T-cell (primary cell): ENCODE measurements at regions not wholly inside any gene's neighbourhood (a gene's known extent, or its start where the extent isn't known, plus 50 kb on each side); places are given as distances from the start of the nearest gene placed in this dataset.

Experiments
- ATAC-seq, 4 experiments: fragments of 200-7000 bp in 3 of 4; fragments of 150-1000 bp in 1 of 4; cut with Tn5 transposase; replicated peaks in 1 of 4; 1 replicate in 3 of 4; 2 replicates in 1 of 4; pipeline ENCODE4 v1.10.0; 2021; ENCODE audit warnings: moderate library complexity in 3 of 4, mild to moderate bottlenecking in 2 of 4, moderate number of reproducible peaks in 1 of 4
- CTCF ChIA-PET, 2 donors: fragments of 300-600 bp; sonication (Branson Sonifier 250); formaldehyde crosslinking; loops; one replicate each; lab custom pipeline; 2022; ENCODE audit warnings: antibody characterized with exemption in 2 of 2; lab: Charles Lee
- POLR2A ChIA-PET, 2 donors: fragments of 300-600 bp; sonication (Branson Sonifier 250); formaldehyde crosslinking; loops; one replicate each; lab custom pipeline; 2022; ENCODE audit warnings: antibody characterized with exemption in 2 of 2; lab: Charles Lee
- DNase-seq, 35 experiments: peaks; one replicate each; pipeline versions ENCODE4 v3.0.0 to v3.0.0-alpha.2; 2013 to 2023
- H3K27ac ChIP-seq: one replicate; pipeline ENCODE4 v1.5.1; 2013; ENCODE audit warnings: low read length
- H3K27me3 ChIP-seq, 2 experiments: replicated peaks in 1 of 2; 1 replicate in 1 of 2; 2 replicates in 1 of 2; pipeline versions ENCODE4 v1.6.1 to v1.7.0; 2013; ENCODE audit warnings: low read length in 1 of 2, mixed read lengths in 1 of 2; ENCODE audit not compliant: control insufficient read depth in 2 of 2, insufficient read depth in 2 of 2; ENCODE audit errors: extremely low read depth in 1 of 2
- H3K36me3 ChIP-seq, 2 donors: 1 replicate in 1 of 2; 2 replicates in 1 of 2; pipeline versions ENCODE4 v1.6.1 to v1.7.0; 2013; ENCODE audit warnings: low read length in 1 of 2; ENCODE audit not compliant: control insufficient read depth in 2 of 2, insufficient read depth in 1 of 2; ENCODE audit errors: extremely low read depth in 1 of 2
- H3K4me1 ChIP-seq, 2 experiments: 1 replicate in 1 of 2; 2 replicates in 1 of 2; pipeline versions ENCODE4 v1.6.1 to v1.7.0; 2013; ENCODE audit warnings: low read length in 2 of 2, mixed read lengths in 1 of 2; ENCODE audit not compliant: insufficient read depth in 2 of 2, control insufficient read depth in 1 of 2; ENCODE audit errors: extremely low read depth in 1 of 2
- H3K4me3 ChIP-seq, 2 donors: 1 replicate in 1 of 2; 2 replicates in 1 of 2; pipeline versions ENCODE4 v1.5.1 to v1.7.0; 2013; ENCODE audit warnings: mild to moderate bottlenecking in 2 of 2, low read length in 1 of 2, moderate library complexity in 1 of 2; ENCODE audit not compliant: control insufficient read depth in 1 of 2; ENCODE audit errors: extremely low read depth in 1 of 2
- H3K9me3 ChIP-seq: 2 replicates; pipeline ENCODE4 v1.7.0; 2013
- H3K27ac Mint-ChIP-seq, 2 donors: one replicate each; pipeline ENCODE4 v1.8.0; 2020 to 2021; ENCODE audit warnings: mild to moderate bottlenecking in 2 of 2, mixed read lengths in 2 of 2
- H3K27me3 Mint-ChIP-seq, 2 donors: one replicate each; pipeline ENCODE4 v1.8.0; 2021 to 2022; ENCODE audit warnings: mixed read lengths in 2 of 2
- H3K36me3 Mint-ChIP-seq: one replicate; pipeline ENCODE4 v1.8.0; 2021; ENCODE audit warnings: mixed read lengths
- H3K4me1 Mint-ChIP-seq, 3 donors: one replicate each; pipeline ENCODE4 v1.8.0; 2020 to 2022; ENCODE audit warnings: mixed read lengths in 3 of 3, mild to moderate bottlenecking in 1 of 3
- H3K4me3 Mint-ChIP-seq, 3 donors: one replicate each; pipeline ENCODE4 v1.8.0; 2020 to 2022; ENCODE audit warnings: mild to moderate bottlenecking in 3 of 3, mixed read lengths in 3 of 3, moderate library complexity in 3 of 3
- H3K9me3 Mint-ChIP-seq, 3 donors: one replicate each; pipeline ENCODE4 v1.8.0; 2020 to 2022; ENCODE audit warnings: mixed read lengths in 3 of 3
- WGBS: methylation state at CpG from one replicate; pipeline ENCODE4 v1.1.5; 2013; ENCODE audit warnings: missing lambda C conversion rate; ENCODE audit not compliant: insufficient coverage; 5-methylcytosine and 5-hydroxymethylcytosine counted together

- Mint-ChIP-seq H3K27ac (no peak overlapping the region), H3K4me3 (no peak overlapping the region), H3K9me3 (peaks cover 4 to 17% (median 13%) of the 10 kb centered on the region in 3 donors), H3K27me3 (no peaks in the 10 kb centered on the region), H3K36me3 (no peaks in the 10 kb centered on the region), H3K4me1 (no peaks in the 10 kb centered on the region)
- DNase-seq (no peak), ATAC-seq (no peak)
- no peaks in the 10 kb centered on the region for H3K27me3 ChIP-seq
- no peaks in the 10 kb centered on the region for H3K9me3 ChIP-seq
- H3K4me3 ChIP-seq: no peak overlapping the region
- no CpG with 5 or more reads among the region's 3 CpGs for WGBS
- CTCF ChIA-PET: no interaction called here
- no peak overlapping the region for H3K27ac ChIP-seq
- POLR2A ChIA-PET: no interaction called here
- H3K36me3 ChIP-seq: no peaks in the 10 kb centered on the region
- H3K4me1 ChIP-seq: no peaks in the 10 kb centered on the region
Measured at GRCh38 chrX:5233830-5234229, 994.8 kb downstream of the NLGN4X start.

DNA sequence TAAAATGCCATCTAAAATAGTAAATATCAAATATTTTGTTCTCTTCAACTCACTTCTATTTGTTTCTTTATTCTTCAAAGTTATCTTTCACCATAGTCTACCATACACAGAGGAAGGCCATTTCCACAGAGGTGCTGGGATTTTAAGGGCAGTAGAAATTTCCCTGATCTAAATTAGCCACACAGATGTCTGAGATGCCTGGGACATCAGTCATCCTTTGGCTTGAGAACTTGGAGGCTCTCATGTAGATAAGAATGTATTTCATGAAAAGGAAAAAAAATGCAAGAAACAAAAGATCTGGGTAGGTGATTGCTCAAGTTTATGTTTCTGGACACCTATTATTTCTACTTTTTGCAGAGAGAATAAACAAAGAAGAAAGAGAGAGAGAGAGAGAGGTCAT, 1008.2 kb downstream of the NLGN4X start:
- Mint-ChIP-seq H3K4me1 (no peaks in the 10 kb centered on the region), H3K27ac (no peak overlapping the region), H3K4me3 (no peak overlapping the region), H3K36me3 (no peaks in the 10 kb centered on the region), H3K27me3 (no peaks in the 10 kb centered on the region), H3K9me3 (peaks cover 20 to 23% (median 21%) of the 10 kb centered on the region in 3 donors)
- ATAC-seq (no peak), DNase-seq (no peak)
- ChIA-PET POLR2A (interaction anchor here in 1 of 2 donors (0.5 kb wide), 1 partner anchor 692 kb away, joined by 3 read pairs; no protein-coding TSS in a partner anchor), CTCF (no interaction called here)
- H3K4me3 ChIP-seq: no peak overlapping the region
- no peaks in the 10 kb centered on the region for H3K36me3 ChIP-seq
- no peaks in the 10 kb centered on the region for H3K27me3 ChIP-seq
- H3K9me3 ChIP-seq: no peaks in the 10 kb centered on the region
- H3K27ac ChIP-seq: no peak overlapping the region
- H3K4me1 ChIP-seq: no peaks in the 10 kb centered on the region

DNA sequence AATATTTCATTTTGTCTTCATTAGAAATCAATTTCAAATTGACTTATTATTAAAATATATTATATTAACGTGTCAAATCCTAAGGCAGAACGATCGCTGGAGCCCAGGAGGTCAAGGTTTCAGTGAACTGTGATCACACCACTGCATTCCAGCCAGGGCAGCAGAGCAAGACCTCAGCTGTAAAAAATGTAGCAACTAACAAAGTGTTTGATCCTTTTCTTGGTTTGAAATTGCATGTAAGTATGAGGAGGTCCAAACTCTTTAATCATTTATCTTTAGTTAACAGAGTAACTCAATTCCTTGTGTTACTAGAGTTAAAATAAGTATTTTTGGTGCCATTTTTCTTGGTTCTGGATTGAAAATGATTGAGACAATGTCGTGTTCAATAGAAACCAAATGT, 1033.9 kb downstream of the NLGN4X start:
- Mint-ChIP-seq H3K4me1 (no peaks in the 10 kb centered on the region), H3K27me3 (no peaks in the 10 kb centered on the region), H3K9me3 (peaks cover 0 to 5% (median 5%) of the 10 kb centered on the region in 3 donors), H3K4me3 (no peak overlapping the region), H3K36me3 (no peaks in the 10 kb centered on the region), H3K27ac (no peak overlapping the region)
- ATAC-seq (no peak), DNase-seq (no peak)
- Histone ChIP-seq H3K4me1 (no peaks in the 10 kb centered on the region), H3K36me3 (no peaks in the 10 kb centered on the region), H3K4me3 (no peak overlapping the region), H3K27me3 (no peaks in the 10 kb centered on the region), H3K9me3 (no peaks in the 10 kb centered on the region), H3K27ac (no peak overlapping the region)
- ChIA-PET POLR2A (no interaction called here), CTCF (no interaction called here)
- WGBS: no CpG with 5 or more reads among the region's 4 CpGs

DNA sequence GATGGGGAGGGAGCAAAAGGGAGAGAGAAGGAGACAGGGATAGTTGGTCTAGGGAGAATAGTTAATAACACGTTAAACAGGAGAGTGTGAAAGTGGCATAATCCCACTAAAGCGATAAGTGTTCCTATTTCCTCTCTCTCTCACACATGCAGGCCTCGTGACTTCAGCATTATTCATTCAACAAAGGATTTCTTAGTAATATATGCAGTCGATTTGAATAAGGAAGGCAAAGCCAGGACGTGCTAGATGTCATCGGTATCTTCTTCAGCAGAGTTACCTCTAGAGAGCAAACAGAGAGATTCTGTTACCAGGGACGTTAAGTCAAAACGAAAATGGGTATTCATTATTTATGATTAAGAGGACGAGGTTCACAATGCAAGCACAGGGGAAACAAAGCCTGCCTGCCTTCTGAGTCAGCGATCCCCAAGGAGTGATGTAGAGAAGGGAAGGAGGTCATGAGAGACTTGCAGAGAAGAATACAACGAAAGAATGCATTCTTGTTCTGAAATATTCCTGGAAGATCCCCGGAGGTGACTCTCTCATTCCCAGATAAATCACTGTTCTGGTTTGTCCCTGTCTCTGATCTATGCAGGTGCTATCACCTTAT, 1048.4 kb downstream of the NLGN4X start:
- H3K9me3 Mint-ChIP-seq: peaks cover 6 to 17% (median 13%) of the 10 kb centered on the region in 3 donors
- Histone ChIP-seq H3K9me3 (no peaks in the 10 kb centered on the region), H3K36me3 (no peaks in the 10 kb centered on the region), H3K27ac (no peak overlapping the region), H3K27me3 (no peaks in the 10 kb centered on the region), H3K4me1 (no peaks in the 10 kb centered on the region), H3K4me3 (no peak overlapping the region)
- ChIA-PET POLR2A (no interaction called here), CTCF (no interaction called here)
- DNase-seq (no peak), ATAC-seq (no peak)
- no peaks in the 10 kb centered on the region for H3K4me1 Mint-ChIP-seq
- H3K27me3 Mint-ChIP-seq: no peaks in the 10 kb centered on the region
- H3K27ac Mint-ChIP-seq: no peak overlapping the region
- no peak overlapping the region for H3K4me3 Mint-ChIP-seq
- 60% methylated on average over 2 of the region's 12 CpGs for WGBS
- no peaks in the 10 kb centered on the region for H3K36me3 Mint-ChIP-seq

DNA sequence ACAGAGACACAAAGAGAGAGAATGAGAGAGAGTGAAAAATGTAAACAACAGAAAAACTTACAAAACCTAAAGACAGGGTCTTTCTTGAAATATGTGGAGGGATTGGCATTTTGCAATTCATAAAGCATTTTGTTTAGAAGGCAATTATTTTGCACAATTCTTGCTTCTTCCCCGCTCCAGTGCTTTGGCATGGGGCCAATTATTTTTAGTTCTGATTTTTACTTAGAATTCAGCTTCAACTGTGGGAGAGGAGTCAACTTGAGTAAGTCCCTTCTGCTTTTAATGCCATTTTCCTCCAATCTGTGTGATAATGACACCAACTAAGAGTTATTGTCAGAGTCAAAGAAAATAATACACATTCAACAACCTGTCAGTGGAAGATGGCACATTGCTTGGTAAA, 1051.9 kb downstream of the NLGN4X start:
- Histone ChIP-seq H3K4me1 (no peaks in the 10 kb centered on the region), H3K27ac (no peak overlapping the region), H3K4me3 (no peak overlapping the region), H3K9me3 (no peaks in the 10 kb centered on the region), H3K27me3 (no peaks in the 10 kb centered on the region), H3K36me3 (no peaks in the 10 kb centered on the region)
- ATAC-seq (no peak), DNase-seq (no peak)
- Mint-ChIP-seq H3K4me3 (no peak overlapping the region), H3K4me1 (no peaks in the 10 kb centered on the region), H3K36me3 (no peaks in the 10 kb centered on the region), H3K27me3 (no peaks in the 10 kb centered on the region), H3K27ac (no peak overlapping the region), H3K9me3 (peaks cover 6 to 21% (median 6%) of the 10 kb centered on the region in 3 donors)
- WGBS: no CpG with 5 or more reads among the region's 1 CpG
- POLR2A ChIA-PET: no interaction called here
- CTCF ChIA-PET: no interaction called here

DNA sequence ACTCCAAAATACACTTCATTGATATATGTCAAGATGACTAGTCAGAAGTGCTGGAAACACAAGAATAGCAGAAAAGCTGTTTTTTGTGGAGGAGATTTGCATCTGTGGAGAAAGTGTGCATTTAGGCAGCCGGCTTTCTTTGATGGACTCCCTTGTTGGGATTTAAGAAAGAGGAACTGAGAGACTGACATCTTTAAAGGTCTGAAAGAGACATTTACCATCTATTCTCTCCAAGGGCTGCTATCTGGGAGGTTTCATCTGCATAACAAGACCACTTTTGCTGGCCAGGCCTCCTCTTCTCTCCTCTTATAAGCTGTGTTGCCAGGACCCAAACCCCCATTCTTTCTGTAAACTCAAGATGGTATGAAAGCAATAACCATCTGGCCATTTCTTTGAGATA, 1065.0 kb downstream of the NLGN4X start:
- no peak overlapping the region for H3K4me3 Mint-ChIP-seq
- Histone ChIP-seq H3K36me3 (no peaks in the 10 kb centered on the region), H3K27ac (no peak overlapping the region), H3K4me3 (no peak overlapping the region), H3K4me1 (no peaks in the 10 kb centered on the region), H3K27me3 (no peaks in the 10 kb centered on the region), H3K9me3 (no peaks in the 10 kb centered on the region)
- ATAC-seq (no peak), DNase-seq (no peak)
- H3K4me1 Mint-ChIP-seq: no peaks in the 10 kb centered on the region
- no CpG with 5 or more reads among the region's 1 CpG for WGBS
- POLR2A ChIA-PET: no interaction called here
- H3K27ac Mint-ChIP-seq: no peak overlapping the region
- no peaks in the 10 kb centered on the region for H3K36me3 Mint-ChIP-seq
- peaks cover 4 to 9% (median 6%) of the 10 kb centered on the region in 3 donors for H3K9me3 Mint-ChIP-seq
- H3K27me3 Mint-ChIP-seq: no peaks in the 10 kb centered on the region
- CTCF ChIA-PET: no interaction called here

- Histone ChIP-seq H3K4me1 (no peaks in the 10 kb centered on the region), H3K27ac (no peak overlapping the region), H3K27me3 (no peaks in the 10 kb centered on the region), H3K9me3 (no peaks in the 10 kb centered on the region), H3K4me3 (no peak overlapping the region), H3K36me3 (no peaks in the 10 kb centered on the region)
- no CpG with 5 or more reads among the region's 3 CpGs for WGBS
- Mint-ChIP-seq H3K9me3 (peaks cover 2 to 4% (median 4%) of the 10 kb centered on the region in 3 donors), H3K4me3 (no peak overlapping the region), H3K27me3 (no peaks in the 10 kb centered on the region), H3K27ac (no peak overlapping the region), H3K36me3 (no peaks in the 10 kb centered on the region), H3K4me1 (no peaks in the 10 kb centered on the region)
- ChIA-PET POLR2A (no interaction called here), CTCF (no interaction called here)
- ATAC-seq: no peak
- DNase-seq: no peak
Measured at GRCh38 chrX:5155301-5155700, 1073.4 kb downstream of the NLGN4X start.
